GM19238 (cell line): ENCODE measurements at regions not wholly inside any gene's neighbourhood (a gene's known extent, or its start where the extent isn't known, plus 50 kb on each side); places are given as distances from the start of the nearest gene placed in this dataset.
"Not testable (repeated sequence)": the region's sequence is repeated elsewhere in the genome, so short reads cannot be mapped to it uniquely, and the experiment has no call there.

Experiments
- DNase-seq: peaks from one replicate; pipeline ENCODE4 v3.0.0; 2011; ENCODE audit warnings: low spot score; ENCODE audit not compliant: insufficient read length

DNA sequence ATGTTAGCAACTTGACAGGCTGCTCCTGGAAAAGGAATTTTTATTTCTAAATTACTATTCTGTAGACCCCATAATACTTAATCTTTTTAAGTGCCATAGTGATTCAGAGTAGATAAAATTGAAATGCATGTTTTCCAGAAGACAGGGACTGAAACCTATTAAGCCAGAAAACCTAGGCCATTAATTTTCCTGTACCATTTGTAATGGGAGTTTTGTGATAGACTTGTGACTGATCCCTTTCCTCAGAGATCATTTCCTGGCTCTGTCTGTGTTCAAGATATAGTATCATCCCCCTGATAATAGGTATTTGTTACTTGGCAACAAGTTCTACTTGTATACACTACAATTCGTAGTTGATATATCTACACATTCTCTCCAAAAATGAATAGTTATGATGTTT, 1609.8 kb downstream of the AMY1C start:
- no peak for DNase-seq

DNA sequence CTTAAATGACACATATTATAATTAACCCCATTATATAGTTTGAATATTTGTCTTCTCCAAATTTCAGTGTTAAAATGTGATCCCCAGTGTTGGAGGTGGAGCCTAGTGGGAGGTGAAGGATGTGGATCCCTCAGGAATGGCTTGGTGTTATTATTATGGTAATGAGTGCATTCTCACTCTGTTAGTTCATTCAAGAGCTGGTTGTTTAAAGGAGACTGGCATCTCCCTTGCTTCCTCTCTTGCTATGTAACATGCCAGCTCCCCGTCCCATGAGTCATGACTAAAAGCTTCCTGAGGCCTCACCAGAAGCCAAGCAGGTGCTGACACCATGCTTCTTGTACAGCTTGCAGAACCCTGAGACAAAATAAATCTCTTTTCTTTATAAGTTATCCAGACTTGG, 1612.7 kb downstream of the AMY1C start:
- DNase-seq: no peak

DNA sequence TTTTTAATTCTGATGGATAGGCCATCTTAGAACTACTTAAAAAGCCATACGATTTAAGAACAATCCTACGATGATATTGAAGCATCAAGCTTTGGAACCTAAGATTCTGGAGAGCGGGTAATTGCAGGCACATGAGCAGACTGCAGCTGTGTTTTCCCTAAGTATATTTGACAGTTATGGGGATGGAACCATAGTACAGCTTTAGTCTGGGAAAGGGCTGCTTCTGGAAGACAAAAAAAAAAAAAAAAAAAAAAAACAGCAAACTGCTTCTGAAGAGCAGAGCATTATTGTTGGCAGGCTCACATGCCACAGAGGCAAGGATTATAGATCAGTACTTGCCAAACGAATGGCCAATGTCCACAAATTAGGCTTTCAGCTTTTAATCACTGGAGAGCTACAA, 1618.7 kb downstream of the AMY1C start:
- no peak for DNase-seq

DNA sequence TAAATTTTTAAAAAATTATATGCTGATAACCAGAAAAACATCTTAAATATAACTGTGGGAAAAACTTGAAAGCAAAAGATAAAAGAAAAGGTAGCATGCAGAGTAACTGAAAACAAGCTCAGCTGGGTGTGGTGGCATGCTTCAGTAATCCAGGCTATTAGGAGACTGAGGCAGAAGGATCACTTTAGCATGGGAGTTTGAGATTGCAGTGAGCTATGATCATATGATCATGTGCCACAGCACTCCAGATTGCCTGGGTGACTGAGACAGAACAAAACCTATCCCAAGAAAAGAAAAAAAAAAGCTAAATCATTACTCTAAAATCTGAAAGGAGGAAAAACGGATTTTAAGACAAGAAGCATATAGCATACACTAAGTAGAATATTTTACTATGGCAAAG, 1624.0 kb downstream of the AMY1C start:
- DNase-seq: no peak

DNA sequence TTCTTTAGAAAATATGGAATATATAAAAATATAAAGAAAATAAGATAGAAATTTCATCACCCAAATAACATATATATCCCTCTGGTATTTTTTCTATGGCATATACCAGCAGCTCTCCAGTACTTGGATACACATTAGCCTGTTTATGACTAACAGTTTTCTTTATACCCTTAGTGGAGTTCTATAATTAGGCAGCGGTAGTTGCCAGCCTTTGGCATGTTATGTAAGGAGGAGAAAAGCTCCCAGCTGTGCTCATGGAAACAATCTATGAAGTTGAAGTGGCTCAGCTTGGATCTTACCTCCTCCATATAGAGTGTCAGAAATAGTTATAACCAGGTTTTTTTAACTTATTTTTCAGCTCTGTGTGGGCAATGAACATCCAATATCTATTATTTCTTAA, 1636.8 kb downstream of the AMY1C start:
- no peak for DNase-seq

DNA sequence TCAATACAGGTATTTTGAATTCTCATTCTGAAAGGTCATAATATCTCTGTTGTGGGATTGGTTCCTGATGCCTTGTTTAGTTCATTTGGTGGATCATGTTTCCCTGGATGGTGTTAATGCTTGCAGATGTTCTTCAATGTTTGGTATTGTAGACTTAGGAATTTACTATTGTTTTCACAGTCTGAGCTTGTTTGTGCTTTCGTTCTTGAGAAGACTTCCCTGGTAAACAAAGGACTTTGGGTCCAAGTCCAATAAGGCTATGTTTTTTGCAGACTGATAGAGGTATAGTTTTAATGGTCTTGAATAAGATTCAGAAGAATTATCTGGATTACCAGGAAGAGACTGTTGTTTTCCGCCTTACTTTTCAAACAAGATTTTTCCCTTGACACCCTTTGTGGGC, 1646.3 kb downstream of the AMY1C start:
- no peak for DNase-seq

DNA sequence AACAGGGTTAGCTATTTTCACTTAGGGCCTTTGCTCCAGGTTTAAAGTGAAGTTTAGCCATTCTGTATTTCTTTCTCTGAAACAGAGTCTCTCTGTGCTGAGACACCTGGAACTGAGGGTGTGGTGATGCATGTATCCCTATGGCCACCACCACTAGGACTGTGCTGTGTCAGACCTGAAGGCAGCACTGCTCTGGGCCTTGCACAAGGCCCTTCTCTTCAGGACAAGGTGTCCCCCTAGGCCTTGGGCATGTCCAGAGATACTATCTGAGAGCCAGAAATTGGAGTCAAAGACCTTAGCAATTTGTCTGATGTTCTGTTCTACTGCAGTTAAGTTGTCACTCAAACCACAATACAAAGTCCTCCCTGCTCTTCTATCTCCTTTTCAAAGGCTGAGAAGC, 1649.2 kb downstream of the AMY1C start:
- no peak for DNase-seq

DNA sequence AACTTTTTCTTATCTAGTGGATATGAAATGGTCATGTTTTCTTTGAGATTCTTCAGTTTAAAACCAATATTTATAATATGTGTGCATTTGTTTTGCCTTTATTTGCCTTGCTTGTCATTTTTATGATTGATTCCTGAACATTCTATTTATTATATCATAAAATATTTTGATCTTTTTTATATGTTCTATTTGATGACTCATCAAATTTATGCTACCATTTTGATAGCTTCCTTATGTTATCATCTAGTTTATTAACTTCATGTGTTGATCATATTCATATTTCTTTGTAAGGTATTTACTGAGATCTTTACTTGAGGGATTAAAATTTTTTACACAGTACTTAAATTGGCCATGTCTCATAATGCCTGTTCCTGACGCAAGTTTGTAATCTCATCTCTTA, 1650.0 kb downstream of the AMY1C start:
- DNase-seq: no peak

DNA sequence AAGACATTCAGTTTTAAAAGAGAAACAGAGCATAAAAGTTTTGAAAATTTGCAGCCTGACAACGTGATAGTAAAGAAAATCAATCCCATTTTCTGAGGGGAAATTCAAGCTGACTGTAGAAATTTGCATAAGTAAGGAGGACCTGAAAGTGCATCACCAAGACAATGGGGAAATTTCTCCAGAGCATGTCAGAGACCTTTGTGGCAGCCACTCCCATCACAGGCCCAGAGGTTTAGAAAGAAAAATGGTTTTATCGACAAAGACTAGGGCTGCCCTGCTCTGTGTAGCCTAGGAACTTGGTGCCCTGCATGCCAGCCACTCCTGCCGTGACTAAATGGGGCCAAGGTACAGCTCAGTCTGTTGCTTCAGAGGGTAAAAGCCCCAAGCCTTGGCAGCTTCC, 1640.2 kb upstream of the PRMT6 start:
- no peak for DNase-seq

DNA sequence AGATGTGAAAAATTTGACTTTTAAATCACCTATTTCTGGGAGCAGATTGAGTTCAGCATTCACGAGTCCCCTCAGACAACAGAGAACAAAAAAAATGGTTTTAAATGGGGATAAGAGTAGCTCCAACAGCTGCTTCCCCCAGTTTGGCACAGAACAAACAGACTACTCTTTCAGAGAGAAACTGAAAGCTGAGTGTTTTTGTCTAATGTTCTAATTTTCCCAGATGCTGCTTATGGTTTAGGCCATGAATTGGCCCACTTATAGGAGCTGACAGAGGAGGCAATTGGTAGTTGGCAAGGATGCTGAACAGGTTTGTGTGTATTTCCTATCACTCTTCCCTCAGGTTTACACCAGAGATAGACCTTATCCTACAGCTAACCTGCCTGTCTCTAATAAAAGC, 1637.4 kb upstream of the PRMT6 start:
- no peak for DNase-seq

DNA sequence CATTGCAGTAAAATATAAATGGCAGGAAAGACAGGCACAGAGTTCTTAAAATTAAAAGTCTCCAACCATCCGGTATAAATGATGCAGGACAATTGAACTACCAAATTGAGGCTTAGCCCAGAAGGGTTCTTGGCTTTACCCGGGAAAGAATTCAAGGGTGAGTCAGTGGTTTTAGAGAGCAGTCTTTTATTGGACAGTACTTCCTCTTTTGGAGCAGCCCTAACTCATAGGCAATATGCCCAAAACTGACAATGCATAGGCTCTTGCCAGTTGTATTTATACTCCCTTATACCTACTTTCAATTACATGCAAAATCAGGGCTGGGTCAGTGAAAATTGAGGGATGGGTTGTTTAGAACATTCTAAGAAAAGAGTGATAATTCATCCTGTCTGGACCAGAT, 1628.9 kb upstream of the PRMT6 start:
- no peak for DNase-seq

DNA sequence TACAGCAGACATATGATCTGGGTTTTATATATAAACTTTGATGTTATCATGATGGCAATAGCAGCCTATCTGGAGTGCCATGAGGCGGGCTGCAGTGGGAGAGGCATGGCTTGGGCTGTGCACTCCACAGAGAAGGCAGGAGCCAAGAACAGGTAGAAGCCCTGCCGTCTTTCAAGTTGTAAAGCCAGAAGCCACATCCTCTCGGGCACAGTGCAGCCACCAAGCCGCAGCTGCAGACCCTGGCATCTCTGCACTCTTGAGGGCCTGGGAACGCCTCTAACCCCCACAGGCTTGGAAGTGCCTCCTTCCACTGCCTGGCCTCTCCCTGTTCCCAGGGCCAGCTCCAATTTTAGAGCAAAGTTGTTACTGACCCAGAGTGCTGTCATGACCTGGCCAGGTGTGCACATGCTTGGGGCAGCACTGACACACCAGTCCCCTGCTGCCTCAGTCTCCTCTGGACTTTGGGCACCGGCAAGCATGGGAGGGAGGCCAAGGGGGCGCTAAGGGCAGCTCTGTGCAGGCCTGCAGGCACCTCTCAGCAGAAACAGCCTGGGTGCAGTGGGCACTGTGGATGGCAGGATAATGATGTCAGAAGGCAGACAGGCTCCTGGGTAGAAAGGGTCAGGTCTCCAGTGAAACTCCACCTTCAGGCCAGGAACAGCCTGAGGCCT, 1619.8 kb upstream of the PRMT6 start:
- DNase-seq: no peak

DNA sequence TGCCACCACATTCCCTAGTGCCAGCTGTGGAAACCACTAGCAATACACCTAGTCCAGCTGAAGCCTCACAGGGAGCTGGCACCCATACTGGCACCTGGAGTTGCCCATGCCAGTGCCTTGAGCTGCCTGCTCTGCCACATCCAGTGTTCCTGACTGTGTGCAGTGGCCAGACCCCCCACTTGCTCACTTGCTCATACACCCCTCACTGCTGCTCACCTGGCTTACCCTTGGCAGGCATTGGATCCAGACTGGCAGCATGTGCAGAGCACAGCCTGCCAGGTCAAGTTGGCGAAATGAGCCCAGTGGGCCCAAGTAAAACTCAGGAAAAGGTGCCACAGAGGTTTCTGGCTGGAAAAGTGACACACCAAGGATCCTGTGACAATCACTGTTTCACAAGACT, 1618.6 kb upstream of the PRMT6 start:
- DNase-seq: no peak

DNA sequence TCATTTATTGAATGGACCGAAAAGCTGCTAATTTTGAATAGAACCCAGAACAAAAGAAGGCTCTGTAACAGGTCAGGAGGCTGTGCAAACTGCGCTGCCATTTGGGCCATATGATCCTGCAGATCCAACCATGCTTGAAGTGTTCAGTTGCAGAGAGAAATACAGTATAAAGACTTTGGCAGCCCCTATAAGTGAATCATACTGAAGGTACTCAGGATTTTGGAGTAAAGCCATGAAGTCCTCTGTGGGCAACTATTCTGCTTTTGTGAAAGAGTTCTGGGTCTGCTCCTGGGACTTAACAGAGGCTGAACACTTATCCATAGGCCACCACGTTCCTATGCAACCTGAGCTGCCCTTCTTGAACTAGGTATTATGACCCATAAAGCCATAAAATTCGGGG, 1613.6 kb upstream of the PRMT6 start:
- DNase-seq: no peak

DNA sequence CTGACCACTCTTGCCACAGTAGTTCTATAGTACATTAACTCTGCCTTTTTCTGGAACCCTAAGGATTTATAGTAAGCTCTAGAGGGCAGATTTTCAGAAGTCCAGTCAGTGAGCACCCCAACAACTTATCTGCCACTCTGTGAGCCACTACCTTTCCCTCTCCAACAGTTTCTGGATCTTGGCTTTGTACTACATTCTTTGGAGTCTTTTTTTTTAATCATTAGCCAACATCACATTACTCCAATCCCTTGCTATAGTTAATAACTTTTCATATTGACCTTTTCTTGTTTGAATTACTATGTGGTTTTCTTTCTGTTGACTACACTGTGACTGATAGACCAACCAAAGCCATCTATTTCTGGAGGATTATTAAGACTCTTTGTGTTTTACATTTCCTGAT, 1596.7 kb upstream of the PRMT6 start:
- DNase-seq: no peak

DNA sequence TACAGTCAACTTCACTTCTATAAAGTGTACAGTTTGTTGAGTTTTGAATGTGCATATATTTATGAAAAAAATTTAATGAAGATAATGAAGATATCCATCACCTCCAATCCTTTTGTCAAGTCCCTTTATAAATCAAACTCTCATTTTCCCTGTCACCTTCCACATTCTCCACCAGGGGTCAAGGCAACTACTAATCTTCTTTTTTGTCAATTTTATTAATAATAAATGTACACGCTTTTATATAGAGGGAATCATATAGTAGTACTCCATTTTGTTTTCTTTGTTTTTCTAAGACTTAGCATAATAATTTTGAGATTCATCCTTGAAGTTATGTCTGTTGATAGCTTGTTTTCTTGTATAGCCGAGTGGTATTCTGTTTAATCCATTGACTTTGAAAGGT, 1594.2 kb upstream of the PRMT6 start:
- no peak for DNase-seq

DNA sequence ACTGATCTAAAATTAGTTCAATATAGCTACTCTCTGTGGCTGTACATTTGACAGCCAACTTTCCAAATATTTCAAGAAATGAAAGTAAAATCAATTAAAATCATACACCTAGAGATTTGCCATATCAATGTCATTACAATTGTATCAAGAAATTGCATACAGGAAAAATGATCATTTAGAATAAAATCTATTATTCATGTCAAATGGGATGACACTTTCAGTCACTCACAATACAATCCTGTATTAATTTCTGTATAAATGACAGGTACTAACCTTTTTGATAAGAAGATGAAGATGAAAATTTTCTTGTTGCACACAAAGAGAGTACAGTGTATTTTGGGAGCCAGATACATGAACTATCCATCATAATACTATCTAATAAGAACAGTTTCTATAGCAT, 1588.9 kb upstream of the PRMT6 start:
- no peak for DNase-seq

DNA sequence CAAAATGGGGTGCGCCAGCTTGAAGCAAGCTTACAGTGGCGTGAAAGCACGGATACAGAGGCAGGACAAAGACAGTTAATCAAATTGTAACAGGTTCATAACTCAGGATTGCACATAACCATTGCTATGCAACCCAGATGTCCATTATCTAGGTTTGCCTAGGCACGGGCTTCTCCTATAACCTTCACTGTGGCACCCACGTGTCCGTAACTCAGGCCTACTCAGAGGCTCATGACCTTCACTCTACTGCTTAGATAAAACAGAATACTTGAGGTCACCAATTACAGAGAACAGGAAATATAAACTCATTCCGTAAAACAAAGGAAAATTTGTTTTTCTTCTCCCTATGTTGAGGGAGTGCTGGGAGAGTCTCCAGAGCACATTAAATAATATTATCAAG, 1585.9 kb upstream of the PRMT6 start:
- not testable (repeated sequence) for DNase-seq

DNA sequence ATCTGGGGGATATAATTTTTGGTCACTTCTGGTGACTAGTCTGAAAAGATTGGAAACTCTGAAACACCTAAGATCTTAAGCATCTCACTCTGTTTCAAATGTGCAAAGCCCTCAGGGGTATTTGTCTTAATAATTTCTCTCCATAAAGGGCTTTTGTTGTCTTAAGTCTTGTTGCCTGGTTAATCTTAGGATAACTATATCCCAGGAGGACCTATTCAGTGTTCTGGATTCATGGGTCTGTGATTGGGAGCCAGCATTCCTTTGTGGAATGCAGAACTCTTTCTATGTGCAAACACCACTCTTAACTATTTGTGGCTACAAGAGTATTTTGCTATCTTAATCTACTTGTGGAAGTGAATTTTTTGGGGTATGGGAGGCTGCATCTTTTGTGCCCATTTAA, 1573.0 kb upstream of the PRMT6 start:
- DNase-seq: no peak

DNA sequence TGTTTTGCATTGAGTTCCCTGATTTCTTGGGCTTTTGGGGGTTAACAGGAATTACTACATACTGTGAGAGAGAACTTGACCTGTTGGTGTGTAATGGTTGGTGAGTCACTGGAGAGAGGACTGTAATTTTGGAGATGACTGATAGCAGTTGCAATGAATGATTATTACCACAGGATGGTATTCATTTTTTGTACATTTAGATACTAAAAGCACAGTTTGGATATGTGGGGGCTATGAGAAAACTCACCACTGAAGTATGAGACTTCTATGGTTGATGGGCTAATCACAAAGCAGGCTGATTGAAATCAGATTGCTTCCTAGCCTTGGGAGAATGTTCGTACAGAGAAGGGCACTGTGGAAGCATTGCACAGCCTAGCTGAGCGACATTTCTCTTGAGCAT, 1571.3 kb upstream of the PRMT6 start:
- no peak for DNase-seq

DNA sequence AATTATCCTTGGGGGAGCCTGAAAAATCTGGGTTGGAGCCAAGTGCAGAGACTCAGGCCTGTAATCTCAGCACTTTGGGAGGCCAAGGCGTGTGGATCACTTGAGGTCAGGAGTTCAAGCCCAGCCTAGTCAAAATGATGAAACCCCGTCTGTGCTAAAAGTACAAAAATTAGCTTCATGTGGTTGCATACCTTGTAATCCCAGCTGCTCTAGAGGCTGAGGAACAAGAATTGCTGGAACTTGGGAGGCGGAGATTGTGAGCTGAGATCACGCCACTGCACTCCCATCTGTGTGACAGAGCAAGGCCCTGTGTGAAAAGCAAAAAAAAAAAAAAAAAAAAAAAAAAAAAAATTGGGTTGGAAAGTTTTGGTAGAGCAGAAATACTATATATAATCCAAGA, 1563.6 kb upstream of the PRMT6 start:
- DNase-seq: no peak

DNA sequence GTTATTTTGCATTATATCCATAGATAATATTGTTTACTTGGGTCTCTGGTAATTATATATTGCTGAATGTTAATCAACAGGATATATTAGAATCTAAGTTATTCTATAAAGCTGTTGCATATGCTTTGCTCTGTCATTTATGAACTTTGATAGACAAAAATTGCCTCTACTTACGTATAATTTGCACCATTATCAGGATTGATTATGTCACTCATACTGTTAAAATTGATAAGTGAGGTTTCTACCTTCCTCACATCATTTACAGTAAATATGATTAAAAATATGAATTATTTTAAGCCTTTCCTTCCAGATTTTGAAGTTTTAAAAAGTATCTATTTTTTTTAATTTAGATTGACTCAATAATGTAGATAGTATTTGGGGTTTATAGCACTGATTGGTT, 1540.4 kb upstream of the PRMT6 start:
- no peak for DNase-seq

DNA sequence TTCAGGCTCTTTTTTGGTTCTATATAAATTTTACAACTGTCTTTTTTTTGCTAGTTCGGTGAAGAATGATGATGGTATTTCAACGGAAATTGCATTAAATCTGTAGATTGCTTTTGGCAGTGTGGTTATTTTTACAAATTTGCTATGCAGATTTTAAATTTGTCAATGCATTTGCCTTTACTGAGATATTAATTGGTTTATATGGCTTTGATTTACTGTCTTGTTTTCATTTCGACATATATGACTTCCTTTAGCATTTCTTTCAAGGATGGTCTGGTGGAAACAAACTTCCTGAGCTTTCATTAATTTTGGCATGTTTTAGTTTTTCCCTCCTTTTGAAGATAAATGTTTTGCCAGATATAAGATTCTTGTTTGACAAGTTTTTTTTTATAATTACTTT, 1522.5 kb upstream of the PRMT6 start:
- DNase-seq: no peak

DNA sequence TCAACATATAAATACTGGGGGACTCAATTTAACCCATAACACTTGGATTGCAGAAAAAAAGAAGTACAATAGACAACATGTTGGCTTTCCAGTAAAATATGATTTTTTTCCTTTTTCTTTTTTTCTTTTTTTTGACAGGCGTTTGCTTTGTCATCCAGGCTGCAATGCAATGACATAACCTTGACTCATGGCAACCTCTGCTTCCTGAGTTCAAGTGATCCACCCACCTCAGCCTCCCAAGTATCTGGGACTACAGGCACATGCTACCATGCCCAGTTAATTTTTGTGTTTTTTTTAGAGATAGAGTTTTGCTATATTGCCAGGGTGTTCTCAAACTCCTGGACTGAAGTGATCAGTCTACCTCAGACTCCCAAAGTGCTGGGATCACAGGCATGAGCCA, 1512.0 kb upstream of the PRMT6 start:
- DNase-seq: no peak
